RCC 7860 (cell line): ENCODE measurements at regions not wholly inside any gene's neighbourhood (a gene's known extent, or its start where the extent isn't known, plus 50 kb on each side); places are given as distances from the start of the nearest gene placed in this dataset.
A peak's percentile ranks its signal among the peaks of the same experiment; 100 is the strongest.
"Not testable (repeated sequence)": the region's sequence is repeated elsewhere in the genome, so short reads cannot be mapped to it uniquely, and the experiment has no call there.

ENCODE experiments used
- DNase-seq: peaks from one replicate; pipeline ENCODE4 v3.0.0-alpha.2; 2015; ENCODE audit warnings: low spot score
- FAIRE-seq: peaks from 2 replicates; lab custom pipeline; 2012; peaks lifted over from hg19 to GRCh38; lab: Jason Lieb, UNC

DNA sequence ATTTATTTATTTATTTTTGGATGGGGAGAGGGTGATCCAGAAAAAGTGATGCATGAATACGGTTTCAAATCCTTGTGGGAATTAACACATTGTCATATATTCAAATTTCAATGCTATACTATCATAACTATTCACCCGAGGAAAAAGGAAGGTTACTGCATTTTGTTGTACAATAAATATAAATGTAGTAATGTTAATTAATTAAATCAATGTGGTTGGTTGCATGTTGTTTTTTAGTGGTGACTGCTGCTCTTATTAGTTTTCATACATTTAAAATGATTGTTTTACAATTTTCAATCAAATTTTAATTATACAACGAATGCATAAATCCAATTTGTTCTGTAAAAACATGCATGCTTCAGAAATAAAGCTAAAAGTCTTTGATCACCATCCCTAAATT, 180.5 kb downstream of the ZFP64 start:
- FAIRE-seq (no peak), DNase-seq (no peak)

DNA sequence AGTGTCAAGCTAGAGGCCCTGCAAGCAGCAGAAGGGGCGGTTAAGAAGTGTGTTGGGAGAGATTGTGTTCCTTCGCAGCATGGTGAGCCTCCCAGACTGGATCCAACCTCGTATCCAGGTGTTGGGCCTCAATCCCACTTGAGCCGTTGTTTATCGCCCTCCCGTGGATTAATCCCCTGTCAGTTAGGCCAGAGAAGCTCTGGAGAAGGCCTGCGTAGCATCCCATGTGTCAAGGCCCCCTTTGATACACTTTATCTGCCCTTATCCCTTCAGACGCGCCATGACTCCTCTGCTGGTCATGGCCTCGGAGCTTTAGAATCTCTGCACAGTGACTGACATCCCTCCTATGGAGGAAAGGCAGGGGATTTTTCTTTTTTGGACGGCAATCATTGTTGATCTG, 181.0 kb downstream of the ZFP64 start:
- DNase-seq: no peak
- FAIRE-seq: no peak

DNA sequence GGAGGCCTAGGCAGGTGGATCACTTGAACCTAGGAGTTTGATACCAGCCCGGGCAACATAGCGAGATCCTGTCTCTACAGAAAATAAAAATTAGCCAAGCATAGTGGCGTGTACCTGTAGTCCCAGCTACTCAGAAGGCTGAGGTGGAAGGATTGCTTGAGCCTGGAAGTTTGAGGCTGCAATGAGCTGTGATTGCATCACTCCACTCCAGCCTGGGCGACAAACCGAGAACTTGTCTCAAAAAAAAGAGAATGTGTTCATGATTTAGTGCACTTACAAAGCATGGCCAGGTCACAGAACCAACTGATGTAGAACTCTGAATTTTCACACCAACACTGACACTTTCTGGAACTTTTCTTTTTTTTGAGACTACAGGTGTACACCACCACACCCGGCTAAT, 182.7 kb downstream of the ZFP64 start:
- DNase-seq (no peak), FAIRE-seq (no peak)

DNA sequence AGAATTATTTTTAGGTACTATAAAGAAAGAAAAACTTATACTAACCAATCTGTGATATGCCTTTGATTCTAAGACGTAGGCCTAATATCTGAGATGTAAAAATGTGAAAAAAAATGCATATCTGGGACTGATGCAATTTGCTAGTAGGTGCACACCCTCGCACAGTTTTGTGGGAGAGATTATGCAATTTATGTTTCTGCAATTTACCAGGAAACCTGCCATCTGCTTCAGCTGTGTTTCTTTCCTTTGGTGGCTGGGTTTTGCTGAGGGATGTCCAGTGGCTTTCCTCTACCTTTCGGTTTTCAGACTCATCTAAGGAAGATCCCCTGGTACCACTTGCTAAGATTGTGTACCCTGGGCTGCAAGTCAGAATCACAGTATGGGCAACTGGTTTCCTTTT, 186.9 kb downstream of the ZFP64 start:
- FAIRE-seq (no peak), DNase-seq (no peak)

DNA sequence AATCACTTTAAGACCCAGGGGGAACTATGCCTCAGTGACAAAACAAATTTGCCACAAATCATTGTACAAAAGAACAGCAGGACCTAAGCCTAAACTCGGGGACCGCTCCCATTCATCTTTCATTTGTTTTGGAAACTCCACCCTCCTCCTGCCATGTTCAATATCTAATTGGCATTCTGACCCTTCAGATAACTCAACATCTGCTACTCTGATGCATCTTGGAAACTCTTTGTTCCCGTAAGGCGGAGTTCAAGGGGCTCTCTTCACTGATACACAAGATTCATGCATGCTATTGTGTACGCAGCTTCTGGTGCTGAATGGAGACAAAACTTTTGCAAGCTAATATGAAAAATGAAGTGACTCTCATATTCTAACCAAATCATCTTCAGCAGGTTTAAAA, 187.6 kb downstream of the ZFP64 start:
- no peak for DNase-seq

DNA sequence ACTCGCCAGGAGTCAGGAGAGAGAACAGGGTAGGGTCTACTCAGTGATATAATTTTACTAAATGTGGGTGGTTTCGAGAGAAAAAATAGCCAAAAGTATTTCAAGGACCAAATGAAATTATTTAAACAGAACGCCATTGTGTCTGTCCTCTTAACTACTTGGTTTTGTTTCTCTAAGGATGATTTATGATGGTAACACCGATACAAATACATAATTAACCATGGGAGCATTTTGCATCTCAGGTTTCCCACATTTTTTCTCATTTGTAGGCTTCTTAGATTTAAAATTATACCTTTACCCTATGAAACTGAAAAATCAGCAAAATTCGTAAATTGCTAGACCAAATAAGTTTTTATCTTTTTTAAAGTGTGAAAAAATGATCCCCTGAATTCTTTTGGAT, 188.2 kb downstream of the ZFP64 start:
- no peak for DNase-seq
- FAIRE-seq: no peak

More for the DNA sequence above, 187.6 kb downstream of the ZFP64 start:
- FAIRE-seq: no peak

DNA sequence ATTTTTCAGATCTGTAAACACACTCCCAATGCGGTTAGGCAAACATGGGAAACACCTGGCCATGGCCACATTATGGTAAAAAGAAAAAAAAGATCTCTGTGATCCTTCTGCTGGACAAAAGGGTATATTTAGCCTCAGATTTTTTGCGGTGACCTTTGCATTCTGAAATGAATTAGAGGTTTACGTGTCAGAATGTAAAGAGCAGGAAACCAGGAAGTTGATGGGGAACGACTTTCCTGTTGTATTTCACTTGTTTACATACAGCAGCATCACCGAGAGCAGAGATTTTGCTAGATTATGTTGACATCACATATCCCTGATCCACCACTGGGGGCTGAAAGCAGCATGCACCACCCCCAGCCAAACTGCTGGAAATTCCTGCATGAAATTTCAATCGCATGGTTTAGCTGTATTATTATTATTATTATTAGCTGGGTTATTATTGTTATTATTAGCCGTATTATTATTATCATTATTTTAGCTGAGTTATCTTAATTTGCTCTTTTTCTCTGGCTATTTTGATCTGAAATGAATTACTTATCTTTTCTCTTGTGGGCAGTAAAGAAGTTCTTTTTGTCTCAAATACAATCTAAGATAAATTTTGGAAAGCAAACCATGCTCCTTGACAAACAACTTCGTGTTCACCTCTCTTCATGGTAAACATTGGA, 189.4 kb downstream of the ZFP64 start:
- DNase-seq (no peak), FAIRE-seq (no peak)

DNA sequence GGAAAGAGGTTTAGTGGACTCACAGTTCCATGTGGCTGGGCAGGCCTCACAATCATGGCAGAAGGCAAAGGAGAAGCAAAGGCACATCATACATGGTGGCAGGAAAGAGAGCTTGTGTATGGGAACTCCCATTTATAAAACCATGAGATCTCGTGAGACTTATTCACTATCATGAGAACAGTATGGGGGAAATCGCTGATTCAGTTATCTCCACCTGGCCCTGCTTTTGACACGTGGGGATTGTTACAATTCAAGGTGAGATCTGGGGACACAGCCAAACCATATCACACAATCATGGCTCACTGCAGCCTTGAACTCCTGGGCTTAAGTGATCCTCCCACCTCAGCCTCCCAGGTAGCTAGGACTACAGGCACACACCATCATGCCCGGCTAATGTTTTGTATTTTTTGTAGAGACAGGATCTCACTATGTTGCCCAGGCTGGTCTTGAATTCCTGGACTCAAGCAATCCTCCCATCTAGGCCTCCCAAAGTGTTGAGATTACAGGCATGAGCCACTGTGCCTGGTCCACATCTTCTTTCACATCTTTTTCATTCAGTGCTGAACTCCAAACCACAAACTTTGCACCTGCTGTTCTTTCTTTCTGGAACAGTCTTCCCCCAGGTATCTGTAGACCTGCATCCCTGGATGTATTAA, 194.2 kb downstream of the ZFP64 start:
- not testable (repeated sequence) for DNase-seq, FAIRE-seq

DNA sequence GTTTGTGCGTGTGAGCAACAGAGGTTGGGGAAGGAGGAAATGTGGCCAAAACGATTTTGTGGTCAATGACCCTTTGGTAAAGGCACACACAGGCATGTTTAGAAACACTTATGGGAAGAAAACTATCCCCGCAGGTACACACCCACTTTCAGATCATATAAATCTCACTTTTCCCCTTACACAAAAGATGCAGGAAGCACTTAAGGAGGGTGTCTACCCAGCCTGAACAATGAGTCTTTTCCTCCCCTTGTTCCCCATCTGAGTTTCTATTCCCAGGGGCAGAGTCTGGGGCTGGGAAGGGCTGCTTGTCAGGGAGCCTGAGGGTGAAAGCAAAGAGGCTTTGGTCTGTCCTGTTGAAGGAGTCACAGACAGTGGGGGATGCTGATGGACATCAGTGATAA, 193.2 kb upstream of the SALL4 start:
- FAIRE-seq: no peak
- DNase-seq: no peak

DNA sequence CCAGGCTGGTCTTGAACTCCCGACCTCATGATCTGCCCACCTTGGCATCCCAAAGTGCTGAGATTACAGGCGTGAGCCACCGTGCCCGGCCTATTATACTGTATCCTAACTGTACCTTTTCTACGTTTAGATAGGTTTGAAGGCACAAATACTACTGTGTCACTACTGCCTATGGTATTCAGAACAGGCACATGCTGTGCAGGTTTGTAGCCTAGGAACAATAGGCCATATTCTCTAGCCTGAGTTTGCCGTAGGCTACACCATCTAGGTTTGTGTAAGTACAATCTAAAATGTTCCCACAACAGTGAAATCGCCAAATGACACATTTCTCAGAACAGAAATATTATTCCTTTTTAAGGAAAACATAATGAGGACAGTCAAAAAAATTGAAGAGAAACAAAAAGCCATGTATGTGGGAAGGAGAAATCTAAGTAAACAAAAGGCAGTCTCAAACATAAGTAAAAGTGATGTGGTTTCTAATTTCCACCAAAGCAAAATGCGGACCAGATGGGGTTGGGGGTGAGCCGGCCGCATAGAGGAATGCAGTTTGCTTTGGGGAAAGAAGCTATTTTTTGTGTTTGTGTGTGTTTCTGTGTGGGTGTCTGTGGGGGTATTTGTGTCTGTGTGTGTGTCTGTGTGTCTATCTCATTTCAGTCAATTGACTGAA, 192.6 kb upstream of the SALL4 start:
- FAIRE-seq: no peak
- DNase-seq: no peak

DNA sequence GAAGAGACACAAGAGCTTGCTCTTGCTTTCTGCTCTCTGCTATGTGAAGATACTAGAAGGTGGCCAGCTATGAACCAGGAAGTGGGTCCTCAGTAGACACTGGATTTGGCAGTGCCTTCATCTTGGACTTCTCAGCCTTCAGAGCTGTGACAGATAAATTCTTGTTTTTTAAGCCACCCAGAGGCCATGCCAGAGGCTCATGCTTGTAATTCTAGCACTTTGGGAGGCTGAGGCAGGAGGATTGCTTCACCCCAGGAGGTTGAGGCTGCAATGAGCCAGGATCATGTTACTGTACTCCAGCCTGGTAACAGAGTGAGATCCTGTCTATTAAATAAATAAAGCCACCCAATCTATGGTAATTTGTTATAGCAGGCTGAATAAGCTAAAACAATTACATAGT, 185.5 kb upstream of the SALL4 start:
- FAIRE-seq: no peak
- no peak for DNase-seq

DNA sequence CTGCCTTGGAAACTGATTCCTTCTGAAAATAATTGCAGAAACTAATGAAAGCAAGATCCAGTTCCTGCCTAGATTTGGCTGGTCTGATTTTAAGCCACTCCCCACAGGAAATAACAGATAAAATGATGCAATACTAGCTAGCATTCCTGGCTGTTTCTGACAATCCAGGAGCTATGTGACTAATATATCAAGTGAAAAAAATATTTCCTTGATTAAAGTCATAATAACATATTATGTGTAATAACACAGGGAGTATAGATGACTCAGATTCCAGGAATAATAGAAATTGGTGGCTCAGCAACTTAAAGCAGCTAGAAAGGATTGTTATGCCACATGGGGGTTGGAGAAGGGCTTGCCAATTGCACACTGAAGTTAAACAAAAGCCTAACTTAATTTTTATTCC, 182.7 kb upstream of the SALL4 start:
- DNase-seq: peak; percentile 88
- peak; percentile 88 for FAIRE-seq

DNA sequence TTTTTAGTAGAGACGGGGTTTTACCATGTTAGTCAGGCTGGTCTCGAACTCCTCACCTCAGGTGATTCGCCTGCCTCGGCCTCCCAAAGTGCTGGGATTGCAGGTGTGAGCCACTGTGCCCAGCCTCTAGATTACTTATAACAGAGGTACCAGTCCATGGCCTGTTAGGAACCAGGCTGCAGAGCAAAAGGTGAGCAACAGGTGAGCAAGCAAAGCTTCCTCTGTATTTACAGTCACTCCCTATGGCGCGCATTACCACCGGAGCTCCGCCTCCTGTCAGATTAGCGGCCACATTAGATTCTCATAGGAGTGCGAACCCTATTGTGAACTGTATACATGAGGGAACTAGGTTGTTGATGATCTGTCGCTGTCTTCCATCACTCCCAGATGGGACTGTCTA, 178.0 kb upstream of the SALL4 start:
- no peak for FAIRE-seq
- no peak for DNase-seq

DNA sequence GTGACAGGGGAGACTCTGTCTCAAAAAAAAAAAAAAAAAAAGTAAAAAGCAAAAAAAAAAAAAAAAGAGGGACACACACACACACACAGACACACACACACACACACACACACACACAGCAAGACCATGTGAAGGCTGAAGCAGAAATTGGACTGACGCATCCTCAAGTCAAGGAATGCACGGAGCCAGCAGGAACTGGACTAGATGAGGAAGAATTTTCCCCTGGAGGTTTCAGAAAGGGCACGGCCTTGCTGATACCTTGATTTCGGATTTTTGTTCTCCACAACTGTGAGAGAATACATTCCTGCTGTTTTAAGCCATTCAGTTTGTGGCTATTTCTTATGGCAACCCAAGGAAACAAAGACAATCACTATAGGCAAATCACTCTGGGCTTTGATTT, 176.9 kb upstream of the SALL4 start:
- FAIRE-seq (no peak), DNase-seq (no peak)

DNA sequence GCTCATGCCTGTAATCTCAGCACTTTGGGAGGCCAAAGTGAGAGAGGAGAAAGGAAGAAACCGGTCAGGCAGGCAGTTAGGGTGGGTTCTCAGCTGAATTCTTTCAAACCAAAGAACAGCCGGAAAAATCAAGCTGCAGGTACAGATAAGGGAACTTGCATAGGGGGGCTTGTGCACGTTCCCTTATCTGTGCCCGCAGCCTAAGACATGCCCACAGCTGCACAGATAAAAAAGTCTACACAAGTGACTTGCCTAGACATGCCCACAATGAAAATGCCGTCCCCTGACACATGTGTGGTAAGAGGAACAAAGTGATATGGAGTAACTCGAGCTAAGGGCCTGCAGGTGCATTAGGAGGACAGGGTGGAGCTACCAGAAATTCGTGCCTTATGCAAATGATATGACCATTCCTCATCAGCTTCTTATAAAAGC, 175.8 kb upstream of the SALL4 start:
- no peak for DNase-seq
- FAIRE-seq: no peak

DNA sequence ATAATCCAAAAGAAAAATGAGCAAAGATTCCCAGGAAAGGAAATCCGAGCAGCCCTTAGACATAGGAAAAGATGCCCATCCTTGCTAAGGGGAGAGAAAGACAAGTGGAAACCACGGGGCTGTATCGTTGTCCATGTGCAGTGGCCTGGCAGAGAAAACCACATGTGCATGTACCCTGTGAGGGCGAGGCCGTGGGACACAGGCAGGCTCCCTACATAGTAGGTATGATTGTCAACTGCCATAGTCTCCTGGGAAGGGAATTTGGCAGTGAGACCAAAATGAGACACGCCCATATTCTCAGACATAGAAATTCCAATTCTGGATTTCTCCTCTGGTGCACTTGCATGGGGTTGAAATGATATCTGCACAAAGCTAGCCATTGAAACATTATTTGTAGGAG, 169.7 kb upstream of the SALL4 start:
- no peak for DNase-seq
- no peak for FAIRE-seq

DNA sequence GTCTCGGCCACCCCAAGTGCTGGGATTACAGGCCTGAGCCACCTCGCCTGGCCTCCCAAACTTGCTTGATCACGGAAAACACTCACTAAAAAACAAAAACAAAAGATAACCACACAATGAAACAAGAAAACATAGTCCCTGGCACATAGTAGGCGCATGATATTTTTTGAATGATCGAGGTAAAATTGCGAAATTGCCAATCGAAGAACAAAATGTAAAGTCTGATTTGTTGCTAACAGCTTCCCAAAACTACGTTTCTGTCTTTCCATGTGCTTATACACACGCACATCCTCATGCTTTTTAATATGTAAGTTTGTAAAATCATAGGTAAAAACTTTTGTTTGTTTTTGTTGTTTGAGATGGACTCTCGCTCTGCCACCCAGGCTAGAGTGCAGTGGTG, 168.5 kb upstream of the SALL4 start:
- no peak for FAIRE-seq

DNA sequence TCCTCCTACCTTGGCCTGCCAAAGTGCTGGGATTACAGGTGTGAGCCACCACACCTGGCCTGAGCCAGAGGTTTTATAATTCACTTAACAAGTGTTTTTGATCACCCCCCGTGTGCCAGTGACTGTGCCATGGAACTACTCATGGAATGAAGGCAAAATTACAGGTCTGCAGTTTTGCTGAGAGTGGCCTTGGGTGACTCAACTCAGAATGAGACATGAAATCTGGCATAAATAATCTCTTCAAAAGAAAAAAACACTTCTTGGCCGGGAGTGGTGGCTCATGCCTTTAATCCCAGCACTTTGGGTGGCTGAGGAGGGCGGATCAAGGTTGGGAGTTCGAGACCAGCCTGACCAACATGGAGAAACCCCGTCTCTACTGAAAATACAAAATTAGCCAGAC, 166.9 kb upstream of the SALL4 start:
- DNase-seq (no peak), FAIRE-seq (no peak)

More for the DNA sequence above, 168.5 kb upstream of the SALL4 start:
- DNase-seq: no peak

DNA sequence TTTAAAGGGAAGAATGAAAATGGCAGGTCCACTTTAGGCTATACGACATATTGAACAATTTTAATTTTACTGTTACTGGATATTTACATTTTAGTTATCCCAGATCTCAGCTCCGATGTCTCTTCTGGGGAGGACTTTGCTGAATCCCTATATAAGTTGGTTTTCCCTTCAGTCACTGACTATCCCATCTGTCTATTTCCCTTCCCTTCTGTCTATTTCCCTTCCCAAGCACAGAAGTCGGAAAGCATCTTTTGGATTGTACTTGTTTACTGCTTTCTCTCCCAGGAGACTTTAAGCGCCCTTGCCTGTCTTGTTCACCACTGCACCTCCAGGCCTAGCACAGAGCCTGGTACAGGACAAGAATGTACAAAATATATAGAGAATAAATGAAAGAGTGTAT, 165.8 kb upstream of the SALL4 start:
- FAIRE-seq (no peak), DNase-seq (no peak)

DNA sequence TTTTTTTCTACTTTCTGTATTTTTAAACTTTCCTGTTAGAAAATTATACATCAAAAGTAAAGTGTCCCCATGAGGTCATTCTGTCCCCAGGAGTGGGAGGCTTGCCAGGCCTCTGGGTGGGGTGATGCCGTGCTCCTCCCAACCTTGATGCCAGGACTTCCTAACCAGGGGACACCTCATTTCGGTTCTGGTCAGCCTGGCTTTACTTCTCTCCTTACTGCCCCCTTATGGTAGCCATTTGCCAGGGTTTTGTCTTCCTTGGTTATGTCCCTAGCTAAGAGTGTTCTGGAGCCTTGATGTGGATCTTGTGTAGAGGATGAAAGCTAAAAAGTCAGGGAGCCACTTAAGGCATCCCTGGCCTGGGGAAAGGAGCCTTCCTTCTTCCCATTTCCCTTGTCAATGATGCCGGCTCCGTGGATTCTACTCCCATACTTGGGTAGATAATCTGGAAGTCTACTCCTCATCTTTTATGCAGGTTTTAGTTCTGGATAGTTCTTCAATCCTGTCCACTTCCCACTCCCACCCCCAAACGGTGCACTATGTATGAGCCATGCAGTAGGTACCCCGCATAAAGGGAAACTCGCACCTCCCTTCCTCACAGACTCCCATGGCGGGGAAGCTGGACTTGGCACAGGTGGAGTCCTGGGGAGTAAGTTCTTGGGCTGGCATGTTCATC, 164.1 kb upstream of the SALL4 start:
- DNase-seq (peak; percentile 44), FAIRE-seq (no peak)

DNA sequence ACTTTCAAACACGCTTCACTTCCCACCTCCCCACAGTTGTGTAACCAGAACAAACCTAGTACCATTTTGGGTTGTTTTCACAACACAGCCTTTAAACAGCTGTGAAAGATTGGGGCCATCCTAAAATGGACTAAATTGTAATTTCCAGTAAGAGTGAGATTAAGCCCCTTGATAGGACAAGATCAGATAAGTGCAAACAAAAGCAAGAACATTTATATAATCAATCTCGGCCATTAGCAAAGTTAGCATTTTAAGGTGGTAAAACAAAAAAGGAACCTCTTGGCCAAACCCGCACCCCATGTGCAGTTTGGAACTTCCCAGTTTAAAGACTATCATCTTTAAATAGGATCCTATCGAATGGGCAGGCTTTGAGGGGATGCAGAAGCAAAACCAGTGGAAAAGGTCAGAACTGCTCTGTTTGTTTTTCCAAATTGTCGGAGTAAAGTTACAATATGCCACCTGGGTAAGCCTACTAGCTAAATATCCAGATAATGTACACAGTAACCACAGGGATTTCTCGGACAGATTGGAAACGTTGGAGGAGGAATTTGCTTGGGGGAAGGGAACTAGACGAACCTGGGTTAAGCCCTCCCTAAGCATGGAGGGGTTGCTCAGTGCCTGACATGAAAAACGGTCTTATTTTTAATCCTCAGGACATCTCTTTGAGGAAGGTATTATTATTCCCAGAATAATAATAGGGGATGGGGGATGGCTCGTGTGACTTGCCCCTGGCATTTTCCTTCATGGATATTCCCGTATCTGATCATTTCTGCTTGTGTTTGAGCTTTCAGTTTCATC, 159.8 kb upstream of the SALL4 start:
- FAIRE-seq (no peak), DNase-seq (no peak)
